Endothelial cell of umbilical vein (primary cell): ENCODE measurements at regions not wholly inside any gene's neighbourhood (a gene's known extent, or its start where the extent isn't known, plus 50 kb on each side); places are given as distances from the start of the nearest gene placed in this dataset.

Experiments
- BruUV-seq: library from RNA; stranded (reverse); fragments of 400-500 nt; replicated peaks from 2 replicates; lab custom pipeline; 2021; lab: Mats Ljungman, UMichigan
- CTCF ChIA-PET: fragments of 300-600, 350-600 bp; sonication (Branson Sonifier 250); formaldehyde crosslinking; loops from one replicate; lab custom pipeline; 2021; ENCODE audit warnings: antibody characterized with exemption, inconsistent platforms; lab: Charles Lee
- POLR2A ChIA-PET: fragments of 300-600, 350-600 bp; sonication (Branson Sonifier 250); formaldehyde crosslinking; loops from one replicate; lab custom pipeline; 2021; ENCODE audit warnings: antibody characterized with exemption, inconsistent platforms; lab: Charles Lee
- DNase-seq: peaks from one replicate; pipeline ENCODE4 v3.0.0-alpha.2; 2011; ENCODE audit warnings: low read depth, low spot score
- FAIRE-seq: peaks from 2 replicates; lab custom pipeline; 2011; peaks lifted over from hg19 to GRCh38; lab: Jason Lieb, UNC
- H2AFZ ChIP-seq: 2 replicates; pipeline ENCODE4 v1.6.0; 2012; ENCODE audit warnings: low read depth, low read length, control low read depth, inconsistent platforms
- H3K27ac ChIP-seq: 2 replicates; pipeline ENCODE4 v1.5.1; 2011; ENCODE audit warnings: low read depth, mild to moderate bottlenecking, control low read depth, low read length, moderate library complexity; ENCODE audit not compliant: insufficient read depth
- H3K27me3 ChIP-seq, 2 experiments: 2 replicates each; pipeline versions ENCODE4 v1.6.0 to v1.6.1; 2011; ENCODE audit warnings: low read length in 2 of 2, mixed read lengths in 1 of 2; ENCODE audit not compliant: control insufficient read depth in 2 of 2, insufficient read depth in 2 of 2
- H3K36me3 ChIP-seq, 2 experiments: 2 replicates in 1 of 2; 3 replicates in 1 of 2; pipeline ENCODE4 v1.5.1; 2011; ENCODE audit warnings: low read length in 2 of 2, mild to moderate bottlenecking in 1 of 2, moderate library complexity in 1 of 2; ENCODE audit not compliant: control insufficient read depth in 2 of 2, insufficient read depth in 2 of 2; ENCODE audit errors: extremely low read depth in 1 of 2
- H3K4me1 ChIP-seq: 3 replicates; pipeline ENCODE4 v1.5.1; 2011; ENCODE audit warnings: mild to moderate bottlenecking, low read length; ENCODE audit not compliant: control insufficient read depth, insufficient read depth; ENCODE audit errors: extremely low read depth
- H3K4me2 ChIP-seq: 2 replicates; pipeline ENCODE4 v1.6.1; 2011; ENCODE audit warnings: low read length, control low read depth, mixed read lengths; ENCODE audit not compliant: insufficient read depth
- H3K4me3 ChIP-seq, 3 experiments: fragments of 200-600 bp in 1 of 3; sonication (generic), shearing (Covaris generic) in 1 of 3; replicated peaks in 1 of 3; 2 replicates each; pipeline ENCODE4 v1.5.1; 2011 to 2016; ENCODE audit warnings: control low read depth in 3 of 3, low read length in 3 of 3, mild to moderate bottlenecking in 2 of 3, inconsistent platforms in 1 of 3, low read depth in 1 of 3, moderate library complexity in 1 of 3; ENCODE audit not compliant: insufficient read depth in 1 of 3
- H3K79me2 ChIP-seq: 2 replicates; pipeline ENCODE4 v1.6.0; 2012; ENCODE audit warnings: low read length, inconsistent platforms; ENCODE audit not compliant: control insufficient read depth, insufficient read depth
- H3K9ac ChIP-seq: replicated peaks from 2 replicates; pipeline ENCODE3; 2011; ENCODE audit warnings: low read length, control low read depth; ENCODE audit not compliant: insufficient read depth; ENCODE audit errors: extremely low read depth
- H3K9me1 ChIP-seq: replicated peaks from 3 replicates; pipeline ENCODE4 v1.6.0; 2011; ENCODE audit warnings: mild to moderate bottlenecking, low read length; ENCODE audit not compliant: control insufficient read depth, insufficient read depth; ENCODE audit errors: extremely low read depth
- H3K9me3 ChIP-seq: replicated peaks from 2 replicates; pipeline ENCODE4 v1.5.1; 2012; ENCODE audit warnings: low read length, inconsistent platforms; ENCODE audit not compliant: control insufficient read depth, insufficient read depth
- H4K20me1 ChIP-seq: replicated peaks from 2 replicates; pipeline ENCODE3; 2011; ENCODE audit warnings: mild to moderate bottlenecking, low read length; ENCODE audit not compliant: control insufficient read depth, insufficient read depth; ENCODE audit errors: extremely low read depth
- EZH2 ChIP-seq: IDR thresholded peaks from 2 replicates; pipeline ENCODE4 v1.6.1; 2012; ENCODE audit warnings: borderline replicate concordance, low read depth, mild to moderate bottlenecking, moderate library complexity, low read length, inconsistent platforms; ENCODE audit not compliant: severe bottlenecking
- FOS ChIP-seq: IDR thresholded peaks from 2 replicates; pipeline ENCODE4 v1.6.1; 2011; ENCODE audit warnings: mild to moderate bottlenecking, low read length, moderate library complexity, borderline replicate concordance; ENCODE audit not compliant: insufficient read depth
- GATA2 ChIP-seq: IDR thresholded peaks from 2 replicates; pipeline ENCODE4 v1.7.0; 2011; ENCODE audit warnings: low read depth, mild to moderate bottlenecking, moderate library complexity, mixed read lengths, low read length; ENCODE audit not compliant: insufficient read length, insufficient read depth
- JUN ChIP-seq: IDR thresholded peaks from 2 replicates; pipeline ENCODE4 v1.6.1; 2011; ENCODE audit warnings: borderline replicate concordance, low read depth; ENCODE audit not compliant: insufficient read length, insufficient read depth
- MYC ChIP-seq: IDR thresholded peaks from one replicate; pipeline ENCODE4 v1.6.1; 2011; ENCODE audit warnings: mild to moderate bottlenecking, low read depth, low read length
- POLR2A ChIP-seq: IDR thresholded peaks from 2 replicates; pipeline ENCODE4 v1.6.1; 2012; ENCODE audit warnings: low read depth, mild to moderate bottlenecking, control low read depth, low read length
- POLR2AphosphoS5 ChIP-seq: IDR thresholded peaks from 2 replicates; pipeline ENCODE4 v1.6.1; 2012; ENCODE audit warnings: low read depth, mild to moderate bottlenecking, control low read depth, low read length, moderate library complexity; ENCODE audit not compliant: insufficient read depth
- dilution Hi-C: fragments of 300-500 bp; cut with MboI; formaldehyde crosslinking; loops from one replicate; pipeline ENCODE4 v1.15.0; 2019; ENCODE audit warnings: low sequenced_read_pairs; ENCODE audit not compliant: extremely low pct_ligation_motif_present
- intact Hi-C: fragments of 100-400 bp; cut with micrococcal nuclease; formaldehyde crosslinking; loops from one replicate; pipeline ENCODE4 v1.10.0; 2022
- TF ChIP-seq, protein P1 (sequence below), 2 donors: IDR thresholded peaks; 1 replicate in 1 of 2; 2 replicates in 1 of 2; pipeline ENCODE4 v1.5.1; 2011; ENCODE audit warnings: low read length in 2 of 2, mild to moderate bottlenecking in 2 of 2, moderate library complexity in 2 of 2, control low read depth in 1 of 2, inconsistent platforms in 1 of 2, low read depth in 1 of 2; ENCODE audit not compliant: insufficient read depth in 1 of 2; ENCODE audit errors: extremely low read depth in 1 of 2
- TF ChIP-seq, protein P2 (sequence below): IDR thresholded peaks from 2 replicates; pipeline ENCODE4 v1.6.1; 2011; ENCODE audit not compliant: insufficient read depth, insufficient read length

GRCh38 chr16:31780342-31780741 lies 93.3 kb upstream of the ZNF267 start:
- Histone ChIP-seq H2AFZ (no peak overlapping the region), H3K9me1 (no peaks in the 10 kb centered on the region), H3K27ac (no peak overlapping the region), H3K4me3 (no peak overlapping the region), H3K9me3 (no peaks in the 10 kb centered on the region), H3K27me3 (no peaks in the 10 kb centered on the region), H3K36me3 (no peaks in the 10 kb centered on the region), H3K4me1 (no peaks in the 10 kb centered on the region), H3K4me2 (no peak overlapping the region), H3K79me2 (no peaks in the 10 kb centered on the region), H3K9ac (no peak overlapping the region), H4K20me1 (no peaks in the 10 kb centered on the region)
- POLR2A ChIA-PET: no interaction called here
- intact Hi-C loops (no loop called here), dilution Hi-C loops (no loop called here)
- DNase-seq (no peak), FAIRE-seq (no peak)
- CTCF ChIA-PET: no interaction called here
- TF ChIP-seq, protein P1, sequence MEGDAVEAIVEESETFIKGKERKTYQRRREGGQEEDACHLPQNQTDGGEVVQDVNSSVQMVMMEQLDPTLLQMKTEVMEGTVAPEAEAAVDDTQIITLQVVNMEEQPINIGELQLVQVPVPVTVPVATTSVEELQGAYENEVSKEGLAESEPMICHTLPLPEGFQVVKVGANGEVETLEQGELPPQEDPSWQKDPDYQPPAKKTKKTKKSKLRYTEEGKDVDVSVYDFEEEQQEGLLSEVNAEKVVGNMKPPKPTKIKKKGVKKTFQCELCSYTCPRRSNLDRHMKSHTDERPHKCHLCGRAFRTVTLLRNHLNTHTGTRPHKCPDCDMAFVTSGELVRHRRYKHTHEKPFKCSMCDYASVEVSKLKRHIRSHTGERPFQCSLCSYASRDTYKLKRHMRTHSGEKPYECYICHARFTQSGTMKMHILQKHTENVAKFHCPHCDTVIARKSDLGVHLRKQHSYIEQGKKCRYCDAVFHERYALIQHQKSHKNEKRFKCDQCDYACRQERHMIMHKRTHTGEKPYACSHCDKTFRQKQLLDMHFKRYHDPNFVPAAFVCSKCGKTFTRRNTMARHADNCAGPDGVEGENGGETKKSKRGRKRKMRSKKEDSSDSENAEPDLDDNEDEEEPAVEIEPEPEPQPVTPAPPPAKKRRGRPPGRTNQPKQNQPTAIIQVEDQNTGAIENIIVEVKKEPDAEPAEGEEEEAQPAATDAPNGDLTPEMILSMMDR (IDR thresholded peaks at IDR 0.05; ENCODE audit: extremely low read depth in 1 of 2, insufficient read depth in 1 of 2, low read depth in 1 of 2, low read length in 2 of 2): no peak
- TF ChIP-seq MYC (no peak), GATA2 (no peak), JUN (no peak), FOS (no peak), EZH2 (no peak), POLR2AphosphoS5 (no peak), POLR2A (no peak)
- TF ChIP-seq, protein P2, sequence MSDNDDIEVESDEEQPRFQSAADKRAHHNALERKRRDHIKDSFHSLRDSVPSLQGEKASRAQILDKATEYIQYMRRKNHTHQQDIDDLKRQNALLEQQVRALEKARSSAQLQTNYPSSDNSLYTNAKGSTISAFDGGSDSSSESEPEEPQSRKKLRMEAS: no peak
- BruUV-seq: no TSS peak
